DOHH2 (cell line): ENCODE measurements at regions not wholly inside any gene's neighbourhood (a gene's known extent, or its start where the extent isn't known, plus 50 kb on each side); places are given as distances from the start of the nearest gene placed in this dataset.

Experiments
- H3F3A ChIP-seq: fragments of 200-600 bp; sonication (generic), shearing (Covaris generic); 2 replicates; pipeline ENCODE4 v1.6.0; 2016; ENCODE audit warnings: antibody characterized with exemption, mild to moderate bottlenecking; ENCODE audit not compliant: control insufficient read depth, insufficient read depth
- H3K27ac ChIP-seq: fragments of 200-600 bp; sonication (generic); 2 replicates; pipeline ENCODE4 v1.5.1; 2014; ENCODE audit warnings: low read depth, mild to moderate bottlenecking, low read length, moderate library complexity
- H3K27me3 ChIP-seq: fragments of 200-600 bp; sonication (generic); 2 replicates; pipeline ENCODE4 v1.6.1; 2014; ENCODE audit warnings: mild to moderate bottlenecking, low read length, mixed read lengths; ENCODE audit not compliant: control insufficient read depth
- H3K36me3 ChIP-seq: fragments of 200-600 bp; sonication (generic); 2 replicates; pipeline ENCODE4 v1.6.1; 2014; ENCODE audit warnings: mild to moderate bottlenecking, low read length, moderate library complexity, mixed read lengths; ENCODE audit not compliant: control insufficient read depth
- H3K4me1 ChIP-seq: fragments of 200-600 bp; sonication (generic); 2 replicates; pipeline ENCODE4 v1.6.1; 2014; ENCODE audit warnings: mild to moderate bottlenecking, low read length, mixed read lengths; ENCODE audit not compliant: control insufficient read depth
- H3K4me2 ChIP-seq: fragments of 200-600 bp; sonication (generic); 2 replicates; pipeline ENCODE4 v1.6.0; 2014; ENCODE audit warnings: mild to moderate bottlenecking, low read length, moderate library complexity
- H3K4me3 ChIP-seq: fragments of 200-600 bp; sonication (generic); 2 replicates; pipeline ENCODE4 v1.5.1; 2014; ENCODE audit warnings: mild to moderate bottlenecking, low read length, mixed read lengths
- H3K79me2 ChIP-seq: fragments of 200-600 bp; sonication (generic); 2 replicates; pipeline ENCODE4 v1.6.1; 2014; ENCODE audit warnings: mild to moderate bottlenecking, low read length, mixed read lengths; ENCODE audit not compliant: control insufficient read depth
- H3K9me2 ChIP-seq: fragments of 200-600 bp; sonication (generic); replicated peaks from 2 replicates; pipeline ENCODE4 v1.6.1; 2014; ENCODE audit warnings: mild to moderate bottlenecking, low read length, mixed read lengths; ENCODE audit not compliant: control insufficient read depth
- H3K9me3 ChIP-seq: fragments of 200-600 bp; sonication (generic); 2 replicates; pipeline ENCODE4 v1.6.1; 2014; ENCODE audit warnings: antibody characterized with exemption, low read length, mixed read lengths; ENCODE audit not compliant: control insufficient read depth, insufficient read depth
- H4K20me1 ChIP-seq: fragments of 200-600 bp; sonication (generic); 2 replicates; pipeline ENCODE4 v1.6.0; 2014; ENCODE audit warnings: low read depth, mild to moderate bottlenecking, antibody characterized with exemption, low read length, moderate library complexity; ENCODE audit not compliant: control insufficient read depth, insufficient read depth
- EZH2phosphoT487 ChIP-seq: fragments of 200-600 bp; sonication (generic); IDR thresholded peaks from 2 replicates; pipeline ENCODE4 v1.6.1; 2017; ENCODE audit warnings: borderline replicate concordance, mild to moderate bottlenecking, antibody characterized with exemption, low read length, moderate library complexity, mixed read lengths
- TF ChIP-seq, protein P1 (sequence below): fragments of 200-600 bp; sonication (generic); IDR thresholded peaks from one replicate; pipeline ENCODE4 v1.5.1; 2014; ENCODE audit warnings: antibody characterized with exemption, mild to moderate bottlenecking, low read depth, low read length; ENCODE audit not compliant: poor library complexity, severe bottlenecking

- Histone ChIP-seq H3K27ac (no peak overlapping the region), H3K27me3 (peaks cover 27% of the 10 kb centered on the region), H3K36me3 (no peaks in the 10 kb centered on the region), H3K9me2 (no peaks in the 10 kb centered on the region), H4K20me1 (no peaks in the 10 kb centered on the region), H3K4me3 (no peak overlapping the region), H3F3A (no peaks in the 10 kb centered on the region), H3K9me3 (no peaks in the 10 kb centered on the region), H3K4me2 (no peak overlapping the region), H3K79me2 (no peaks in the 10 kb centered on the region), H3K4me1 (peaks cover 11% of the 10 kb centered on the region)
- TF ChIP-seq, protein P1, sequence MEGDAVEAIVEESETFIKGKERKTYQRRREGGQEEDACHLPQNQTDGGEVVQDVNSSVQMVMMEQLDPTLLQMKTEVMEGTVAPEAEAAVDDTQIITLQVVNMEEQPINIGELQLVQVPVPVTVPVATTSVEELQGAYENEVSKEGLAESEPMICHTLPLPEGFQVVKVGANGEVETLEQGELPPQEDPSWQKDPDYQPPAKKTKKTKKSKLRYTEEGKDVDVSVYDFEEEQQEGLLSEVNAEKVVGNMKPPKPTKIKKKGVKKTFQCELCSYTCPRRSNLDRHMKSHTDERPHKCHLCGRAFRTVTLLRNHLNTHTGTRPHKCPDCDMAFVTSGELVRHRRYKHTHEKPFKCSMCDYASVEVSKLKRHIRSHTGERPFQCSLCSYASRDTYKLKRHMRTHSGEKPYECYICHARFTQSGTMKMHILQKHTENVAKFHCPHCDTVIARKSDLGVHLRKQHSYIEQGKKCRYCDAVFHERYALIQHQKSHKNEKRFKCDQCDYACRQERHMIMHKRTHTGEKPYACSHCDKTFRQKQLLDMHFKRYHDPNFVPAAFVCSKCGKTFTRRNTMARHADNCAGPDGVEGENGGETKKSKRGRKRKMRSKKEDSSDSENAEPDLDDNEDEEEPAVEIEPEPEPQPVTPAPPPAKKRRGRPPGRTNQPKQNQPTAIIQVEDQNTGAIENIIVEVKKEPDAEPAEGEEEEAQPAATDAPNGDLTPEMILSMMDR = no peak
- TF ChIP-seq EZH2phosphoT487 = no peak
Observed at GRCh38 chr18:63043516-63043915, 276.1 kb downstream of the BCL2 start.

DNA sequence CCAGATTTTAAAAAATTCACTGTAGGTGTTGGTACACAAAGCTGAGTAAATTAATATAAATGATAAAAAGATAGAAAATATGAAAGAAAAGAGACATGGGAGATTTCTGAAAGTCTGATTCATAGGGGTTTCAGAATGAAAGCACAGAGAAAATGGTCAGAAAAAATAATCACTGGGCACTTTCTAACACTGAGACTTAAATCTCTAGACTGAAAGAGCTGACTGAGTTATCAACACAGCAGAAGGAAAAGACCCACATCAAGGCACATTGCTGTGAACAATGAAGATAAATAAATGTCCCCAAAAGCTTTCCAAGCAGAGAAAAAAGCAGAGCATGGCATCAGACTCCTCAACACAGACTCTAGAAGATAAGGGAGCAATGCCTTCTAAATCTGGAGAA, 277.2 kb downstream of the BCL2 start:
- Histone ChIP-seq H3F3A (no peaks in the 10 kb centered on the region), H3K79me2 (no peaks in the 10 kb centered on the region), H3K4me3 (no peak overlapping the region), H4K20me1 (no peaks in the 10 kb centered on the region), H3K4me1 (peaks cover 11% of the 10 kb centered on the region), H3K9me2 (no peaks in the 10 kb centered on the region), H3K27me3 (peaks cover 27% of the 10 kb centered on the region), H3K27ac (no peak overlapping the region), H3K9me3 (no peaks in the 10 kb centered on the region), H3K4me2 (no peak overlapping the region), H3K36me3 (no peaks in the 10 kb centered on the region)
- no peak for TF ChIP-seq EZH2phosphoT487
- TF ChIP-seq, protein P1 = no peak

DNA sequence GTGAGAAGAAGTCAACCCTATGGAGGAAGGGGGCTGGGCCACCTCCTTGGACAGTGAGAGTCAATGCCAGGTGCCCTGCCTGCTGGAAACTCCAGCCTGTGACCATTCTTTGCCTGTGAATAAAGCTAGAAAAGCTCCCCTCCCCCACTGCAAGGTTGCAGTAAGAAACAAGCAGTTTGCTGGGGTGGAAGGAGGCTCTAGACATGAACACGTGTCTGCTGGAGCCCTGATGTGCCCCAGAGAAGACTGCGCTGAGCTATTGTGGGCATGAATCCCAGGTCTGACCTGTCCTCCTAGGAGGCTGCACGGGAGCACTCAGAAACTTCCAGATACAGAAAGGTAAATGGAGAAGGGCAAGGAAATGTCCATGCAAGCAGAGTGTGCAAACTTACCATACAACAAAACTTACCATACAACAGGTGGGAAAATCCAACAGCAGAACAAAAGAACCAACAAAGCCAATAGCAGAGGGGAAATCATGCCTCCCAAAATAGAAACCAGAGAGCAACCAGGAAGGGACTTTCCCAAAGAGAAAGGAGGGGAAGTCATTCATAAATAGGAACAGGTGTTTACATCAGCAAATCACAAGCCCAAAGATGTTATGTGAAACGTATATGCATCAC, 278.7 kb downstream of the BCL2 start:
- no peaks in the 10 kb centered on the region for H3K36me3 ChIP-seq
- no peaks in the 10 kb centered on the region for H3K9me3 ChIP-seq
- 0 out of 2 replicates have a peak overlapping the region, but pooled peaks have one; percentile 12 for H3K4me2 ChIP-seq
- no peaks in the 10 kb centered on the region for H3K79me2 ChIP-seq
- H3K4me3 ChIP-seq = no peak overlapping the region
- H3K9me2 ChIP-seq = no peaks in the 10 kb centered on the region
- TF ChIP-seq, protein P1 = no peak
- TF ChIP-seq EZH2phosphoT487 = no peak
- peaks cover 11% of the 10 kb centered on the region for H3K4me1 ChIP-seq
- H4K20me1 ChIP-seq = no peaks in the 10 kb centered on the region
- H3K27me3 ChIP-seq = peaks cover 27% of the 10 kb centered on the region
- no peaks in the 10 kb centered on the region for H3F3A ChIP-seq
- H3K27ac ChIP-seq = no peak overlapping the region
